Ovary (tissue), 7 donors: ENCODE measurements at regions not wholly inside any gene's neighbourhood (a gene's known extent, or its start where the extent isn't known, plus 50 kb on each side); places are given as distances from the start of the nearest gene placed in this dataset.

Experiments
- DNase-seq, 5 donors: peaks; one replicate each; pipeline ENCODE4 v3.0.0-alpha.2; 2019 to 2020
- H3K27ac ChIP-seq, 2 donors: fragments of 200-600 bp; one replicate each; pipeline versions ENCODE4 v1.5.1 to v1.8.0; 2019 to 2022
- H3K27me3 ChIP-seq: fragments of 200-600 bp; one replicate; pipeline ENCODE4 v1.8.0; 2022
- H3K36me3 ChIP-seq: fragments of 200-600 bp; sonication (generic); one replicate; pipeline ENCODE4 v1.5.1; 2019
- H3K4me1 ChIP-seq: one replicate; pipeline ENCODE4 v1.8.1; 2013; ENCODE audit warnings: mild to moderate bottlenecking, moderate library complexity; ENCODE audit not compliant: insufficient read depth
- H3K4me3 ChIP-seq: fragments of 200-600 bp; sonication (generic); one replicate; pipeline ENCODE4 v1.5.1; 2017
- H3K9me3 ChIP-seq, 2 donors: fragments of 200-600 bp in 1 of 2; sonication (generic) in 1 of 2; one replicate each; pipeline versions ENCODE4 v1.5.1 to v1.8.1; 2013 to 2019; ENCODE audit warnings: mild to moderate bottlenecking in 1 of 2, moderate library complexity in 1 of 2
- CTCF ChIP-seq, 3 donors: fragments of 450-650 bp in 2 of 3; fragments of 200-600 bp in 1 of 3; IDR thresholded peaks; one replicate each; pipeline versions ENCODE4 v1.5.1 to v1.8.0; 2016 to 2022; ENCODE audit warnings: antibody characterized with exemption in 3 of 3, mild to moderate bottlenecking in 1 of 3
- EP300 ChIP-seq: sonication (generic); formaldehyde crosslinking; IDR thresholded peaks from one replicate; pipeline ENCODE4 v1.6.1; 2017; ENCODE audit warnings: antibody characterized with exemption
- POLR2A ChIP-seq: fragments of 450-650 bp; IDR thresholded peaks from one replicate; pipeline ENCODE4 v1.6.1; 2017; ENCODE audit warnings: antibody characterized with exemption, mild to moderate bottlenecking, moderate library complexity
- WGBS, 3 donors: extraction: QIAGEN DNeasy Blood & Tissue Kit in 1 of 3; methylation state at CpG; one replicate each; pipeline versions ENCODE4 v1.1.5 to v1.1.7; 2013 to 2017; 5-methylcytosine and 5-hydroxymethylcytosine counted together
- intact Hi-C, 4 donors: fragments of 100-400 bp; cut with DNase I; formaldehyde crosslinking; loops; one replicate each; pipeline versions ENCODE4 v1.11.0 to v1.15.1; 2022 to 2023
- donor health status: DM: no; HTN: no; CAD: no; lungs with moderate emphysema.
- donor health status: DM: no; HTN: no; CAD: no.
- donor health status: Bipolar disorder and iron deficiency.
- donor health status: DM: no; HTN: no; CAD: no.
- donor health status: DM: yes; HTN: yes; CAD: no.

GRCh38 chr14:26938054-26938453 is 340.2 kb upstream of the NOVA1 start:
- Histone ChIP-seq H3K27ac (no peak overlapping the region), H3K4me3 (no peak overlapping the region), H3K4me1 (no peaks in the 10 kb centered on the region), H3K27me3 (no peaks in the 10 kb centered on the region), H3K36me3 (no peaks in the 10 kb centered on the region), H3K9me3 (no peaks in the 10 kb centered on the region)
- TF ChIP-seq CTCF (IDR thresholded peaks at IDR 0.05): no peak
- TF ChIP-seq POLR2A: no peak
- TF ChIP-seq EP300: no peak
- intact Hi-C loops: no loop called here
- no peak for DNase-seq
- 94 to 100% (median 96%) methylated on average over 1 of the region's 1 CpG for whole genome bisulfite sequencing, 3 donors

GRCh38 chr14:26939755-26940154 is 341.9 kb upstream of the NOVA1 start:
- WGBS, 3 donors: 87 to 96% (median 93%) methylated on average over 2 of the region's 2 CpGs
- TF ChIP-seq POLR2A: no peak
- TF ChIP-seq EP300: no peak
- TF ChIP-seq CTCF (IDR thresholded peaks at IDR 0.05): no peak
- DNase-seq: no peak
- H3K27me3 ChIP-seq: no peaks in the 10 kb centered on the region
- H3K36me3 ChIP-seq: no peaks in the 10 kb centered on the region
- H3K4me1 ChIP-seq: no peaks in the 10 kb centered on the region
- intact Hi-C loops: no loop called here
- no peak overlapping the region for H3K4me3 ChIP-seq
- H3K27ac ChIP-seq: no peak overlapping the region
- no peaks in the 10 kb centered on the region for H3K9me3 ChIP-seq

DNA sequence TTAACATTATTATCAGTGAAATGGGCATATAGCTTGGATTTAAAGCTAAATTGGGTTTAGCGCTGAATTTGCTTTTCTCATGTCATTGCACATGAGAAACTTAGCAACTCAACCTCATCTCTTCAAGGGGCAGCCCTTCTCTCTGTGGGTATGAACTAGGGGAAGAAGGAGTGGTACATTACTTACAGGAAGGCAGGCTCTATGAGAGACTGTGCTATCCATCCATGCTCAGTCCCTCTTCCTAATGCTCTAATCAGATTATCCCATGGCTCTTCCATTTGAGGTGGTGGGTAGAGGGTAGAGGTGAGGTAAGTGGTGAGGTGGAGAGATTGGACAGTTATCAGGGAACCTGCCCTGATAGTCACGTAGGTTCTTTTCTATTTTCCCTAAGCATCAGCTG is 343.7 kb upstream of the NOVA1 start:
- DNase-seq: no peak
- intact Hi-C loops: no loop called here
- no peak for TF ChIP-seq CTCF (IDR thresholded peaks at IDR 0.05)
- TF ChIP-seq POLR2A: no peak
- no peak for TF ChIP-seq EP300
- Histone ChIP-seq H3K4me1 (no peaks in the 10 kb centered on the region), H3K9me3 (no peaks in the 10 kb centered on the region), H3K27me3 (no peaks in the 10 kb centered on the region), H3K27ac (no peak overlapping the region), H3K36me3 (no peaks in the 10 kb centered on the region), H3K4me3 (no peak overlapping the region)
- 90 to 95% (median 91%) methylated on average over 2 of the region's 2 CpGs for WGBS, 3 donors

DNA sequence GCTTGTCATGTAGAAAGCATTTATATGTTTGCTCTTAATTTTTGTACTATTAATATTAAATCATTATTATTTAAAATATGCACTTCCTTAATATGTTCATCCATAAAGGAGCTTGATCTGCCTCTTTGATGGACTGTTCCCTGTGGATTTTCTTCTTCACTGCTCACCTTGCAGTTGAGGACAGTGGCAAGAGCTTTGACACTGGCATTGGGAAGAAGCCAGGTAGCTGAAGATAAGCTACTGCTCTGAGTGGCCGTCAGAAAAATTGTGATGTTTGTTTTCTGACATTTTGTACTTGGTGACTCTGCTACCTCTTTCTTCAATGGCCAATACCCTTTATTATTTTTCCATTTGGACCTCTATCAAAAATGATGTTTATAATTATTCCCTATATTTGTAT is 349.4 kb upstream of the NOVA1 start:
- H3K27me3 ChIP-seq: no peaks in the 10 kb centered on the region
- no peaks in the 10 kb centered on the region for H3K36me3 ChIP-seq
- 66 to 92% (median 88%) methylated on average over 1 of the region's 1 CpG for WGBS, 3 donors
- no peak for DNase-seq
- no peak for TF ChIP-seq CTCF (IDR thresholded peaks at IDR 0.05)
- TF ChIP-seq POLR2A: no peak
- TF ChIP-seq EP300: no peak
- no peak overlapping the region for H3K27ac ChIP-seq
- no peak overlapping the region for H3K4me3 ChIP-seq
- H3K9me3 ChIP-seq: no peaks in the 10 kb centered on the region
- no peaks in the 10 kb centered on the region for H3K4me1 ChIP-seq
- intact Hi-C loops: no loop called here

DNA sequence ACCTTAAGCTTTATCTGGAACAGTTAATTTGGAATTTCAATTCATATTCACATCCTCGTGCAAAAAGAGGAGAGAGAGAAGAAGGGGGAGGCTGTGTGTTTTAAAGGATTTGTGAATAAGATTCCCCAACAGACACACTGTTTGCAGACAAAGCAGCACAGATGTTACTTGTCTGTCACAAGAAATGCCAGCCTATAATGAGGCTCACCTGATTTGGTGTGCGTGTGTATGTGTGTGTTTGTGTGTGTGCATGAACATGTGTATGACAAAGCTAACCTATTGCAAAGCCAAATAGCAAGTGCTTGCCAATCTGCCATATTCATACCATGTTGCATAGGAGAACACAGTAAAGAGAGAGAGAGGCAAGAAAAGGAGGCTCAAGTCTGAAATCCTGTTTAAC is 361.6 kb upstream of the NOVA1 start:
- no peaks in the 10 kb centered on the region for H3K9me3 ChIP-seq
- no peak for DNase-seq
- no peaks in the 10 kb centered on the region for H3K27me3 ChIP-seq
- no peaks in the 10 kb centered on the region for H3K36me3 ChIP-seq
- TF ChIP-seq POLR2A: no peak
- H3K4me1 ChIP-seq: no peaks in the 10 kb centered on the region
- H3K27ac ChIP-seq: no peak overlapping the region
- WGBS, 3 donors: 66 to 68% (median 66%) methylated on average over 2 of the region's 2 CpGs
- H3K4me3 ChIP-seq: no peak overlapping the region
- intact Hi-C loops: no loop called here
